ENCODE measurements at regions not wholly inside any gene's neighbourhood (a gene's known extent, or its start where the extent isn't known, plus 50 kb on each side); places are given as distances from the start of the nearest gene placed in this dataset.

DNA sequence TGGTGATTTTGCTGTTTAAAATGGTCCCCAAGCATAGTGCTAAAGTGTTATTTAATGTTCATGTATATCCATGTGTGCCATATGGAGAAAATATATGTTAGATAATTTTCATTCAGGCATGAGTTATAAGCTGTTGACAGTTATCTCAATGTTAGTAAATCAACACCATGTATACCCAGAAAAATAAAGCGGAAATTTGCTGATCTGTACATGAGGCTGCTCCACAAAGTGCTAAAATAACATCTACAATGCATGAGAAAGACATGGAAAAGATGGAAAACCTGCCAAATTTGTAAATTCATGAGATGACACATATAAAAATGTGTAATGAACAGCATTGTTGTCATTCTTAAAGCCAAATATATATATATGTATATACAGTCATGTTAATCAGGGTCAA is 1199.2 kb downstream of the FSCB start:
- TF ChIP-seq CTCF (conservative IDR thresholded peaks at IDR 0.05; ENCODE audit: low read depth, low read length): no peak
- no peak for TF ChIP-seq EZH2 (IDR thresholded peaks at IDR 0.05; ENCODE audit: borderline replicate concordance, low read depth, low read length, poor library complexity, severe bottlenecking)
